HG02885 (cell line): ENCODE measurements at regions not wholly inside any gene's neighbourhood (a gene's known extent, or its start where the extent isn't known, plus 50 kb on each side); places are given as distances from the start of the nearest gene placed in this dataset.
"Not testable (repeated sequence)": the region's sequence is repeated elsewhere in the genome, so short reads cannot be mapped to it uniquely, and the experiment has no call there.

Source experiments
- ATAC-seq: cut with Tn5 transposase; IDR thresholded peaks from one replicate; pipeline ENCODE4 v1.9.1; 2021; ENCODE audit warnings: mild to moderate bottlenecking; ENCODE audit not compliant: unreplicated experiment, poor library complexity

DNA sequence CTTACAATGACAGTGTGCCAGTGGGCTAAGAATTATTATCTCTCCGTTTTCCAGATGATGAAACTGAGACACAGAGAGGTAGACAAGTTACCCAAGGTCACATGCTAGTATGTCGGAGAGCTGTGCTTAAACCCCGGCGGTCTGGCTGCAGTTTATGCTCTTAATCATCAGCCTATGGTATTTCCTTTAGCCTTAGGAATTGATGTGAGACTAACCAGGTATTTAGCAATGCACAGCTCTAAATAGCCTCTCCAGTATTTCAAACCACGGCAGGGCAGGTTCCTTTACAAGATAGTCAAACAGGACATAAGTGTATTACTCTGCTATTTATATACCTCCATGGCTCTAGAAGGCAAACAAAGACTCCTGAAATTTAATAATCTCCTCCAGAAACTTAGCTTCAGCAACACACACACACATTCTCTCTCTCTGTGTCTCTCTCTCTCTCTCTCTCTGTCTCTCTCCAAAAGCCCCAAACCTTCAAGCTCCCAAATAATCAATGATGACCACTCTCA is 142.0 kb upstream of the ZNF217 start:
- no peak for ATAC-seq

DNA sequence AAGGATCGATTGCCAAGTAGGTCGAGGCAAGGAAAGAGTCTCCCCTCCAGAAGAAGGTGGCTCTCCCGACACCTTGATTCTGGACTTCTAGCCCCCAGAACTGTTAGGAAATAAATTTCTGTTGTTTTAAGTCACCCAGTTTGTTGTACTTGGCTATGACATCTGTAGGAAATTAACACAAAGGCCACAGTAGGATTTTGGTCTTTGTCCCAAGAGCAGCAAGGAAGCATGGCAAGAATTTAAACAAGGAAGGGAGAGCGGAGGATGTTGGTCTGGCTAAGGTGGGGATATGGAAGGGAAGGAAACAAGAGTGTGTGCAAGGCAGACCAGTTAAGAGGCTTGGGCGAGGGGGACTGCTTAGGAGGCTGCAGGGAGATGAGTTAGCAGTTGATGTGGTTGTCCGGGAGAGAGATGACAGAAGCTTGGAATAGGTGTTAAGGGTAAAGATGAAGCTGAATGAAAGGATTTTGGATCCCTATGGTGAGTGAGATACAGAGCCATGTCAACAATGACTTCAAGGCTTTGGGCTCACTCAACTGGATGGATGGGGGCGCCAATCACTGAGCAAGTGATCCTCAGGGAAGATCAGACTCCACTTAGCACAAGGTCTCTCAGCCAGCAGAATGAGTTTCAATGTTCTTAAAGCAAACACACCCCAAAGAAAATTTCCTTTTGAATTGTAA is 140.5 kb upstream of the ZNF217 start:
- ATAC-seq = no peak

DNA sequence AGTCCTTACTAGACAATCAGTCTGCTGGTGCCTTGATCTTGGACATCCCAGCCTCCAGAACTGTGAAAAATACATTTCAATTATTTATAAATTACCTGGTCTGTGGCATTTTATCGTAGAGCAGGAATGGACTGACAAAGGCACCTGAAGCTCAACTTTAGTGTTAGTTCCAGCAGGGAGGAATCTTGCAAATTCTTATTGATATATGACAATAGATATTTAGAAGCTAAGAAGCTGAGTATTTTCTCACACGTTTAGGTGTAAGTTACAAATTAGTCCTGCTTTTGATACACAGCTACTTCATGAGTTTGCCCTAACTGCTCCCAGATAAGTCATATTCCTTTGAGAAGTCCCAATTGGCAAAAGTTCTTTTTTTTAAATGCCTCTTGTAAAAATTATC is 138.0 kb upstream of the ZNF217 start:
- no peak for ATAC-seq

DNA sequence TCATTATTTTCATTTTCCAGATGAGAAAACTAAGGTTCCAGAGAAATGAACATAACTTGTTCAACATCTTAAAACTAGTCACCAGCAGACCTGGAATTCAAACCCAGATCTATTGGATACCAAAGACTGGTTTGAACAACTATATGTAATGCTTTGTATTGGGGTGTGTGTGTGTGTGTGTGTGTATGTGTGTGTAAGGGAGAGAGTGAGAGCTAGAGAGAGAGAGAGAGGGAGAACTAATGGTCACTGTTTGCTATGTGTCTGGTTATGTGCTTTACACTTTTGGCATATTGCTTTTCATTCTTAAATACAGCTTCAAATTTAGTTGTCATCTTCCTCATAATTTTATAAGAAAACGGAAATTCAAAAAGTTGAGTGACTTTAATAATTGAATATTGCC is 134.7 kb upstream of the ZNF217 start:
- ATAC-seq = no peak

DNA sequence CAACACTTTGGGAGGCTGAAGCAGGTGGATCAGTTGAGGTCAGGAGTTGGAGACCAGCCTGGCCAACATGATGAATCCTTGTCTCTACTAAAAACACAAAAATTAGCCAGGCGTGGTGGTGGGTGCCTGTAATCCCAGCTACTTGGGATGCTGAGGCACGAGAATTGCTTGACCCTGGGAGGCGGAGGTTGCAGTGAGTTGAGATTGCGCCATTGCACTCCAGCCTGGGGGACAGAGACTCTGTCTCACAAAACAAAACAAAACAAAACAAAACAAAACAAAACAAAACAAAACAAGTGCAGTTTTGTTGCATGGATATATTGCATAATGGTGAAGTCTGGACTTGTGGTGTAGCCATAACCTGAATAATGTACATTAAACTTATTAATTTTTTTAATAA is 133.6 kb upstream of the ZNF217 start:
- not testable (repeated sequence) for ATAC-seq

DNA sequence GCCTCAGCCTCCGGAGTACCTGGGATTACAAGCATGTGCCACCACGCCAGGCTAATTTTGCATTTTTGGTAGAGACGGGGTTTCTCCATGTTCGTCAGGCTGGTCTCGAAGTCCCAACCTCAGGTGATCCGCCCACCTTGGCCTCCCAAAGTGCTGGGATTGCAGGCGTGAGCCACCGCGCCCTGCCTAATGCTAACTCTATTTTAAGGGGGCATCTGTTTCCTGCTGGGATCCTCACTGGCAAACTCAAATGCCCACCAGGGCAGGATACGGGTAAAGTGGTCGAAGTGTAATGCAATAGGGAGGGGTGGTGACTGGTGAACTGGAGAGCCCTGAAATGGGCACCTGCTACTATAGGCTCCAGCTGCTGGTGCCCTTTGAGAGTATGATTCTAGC is 131.9 kb upstream of the ZNF217 start:
- ATAC-seq = no peak

DNA sequence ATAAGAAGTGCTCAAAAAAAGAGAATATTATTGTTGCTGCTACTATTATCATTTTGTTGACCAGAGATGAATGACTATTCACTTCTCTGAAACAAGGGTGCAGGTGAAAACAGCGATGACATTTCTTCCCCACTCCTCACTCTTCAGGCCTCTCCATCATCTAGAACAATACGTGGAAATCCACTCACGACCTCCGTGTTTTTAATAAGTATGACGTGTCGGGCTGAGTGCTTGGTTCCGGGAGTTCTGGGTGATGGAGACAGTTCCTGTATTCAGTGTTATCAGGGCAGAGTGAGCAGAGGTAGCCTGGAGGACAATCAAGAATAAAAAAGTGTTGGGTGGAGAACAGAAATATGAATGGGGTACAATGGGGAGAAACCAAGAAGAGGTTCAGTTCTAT is 130.0 kb upstream of the ZNF217 start:
- ATAC-seq = no peak

DNA sequence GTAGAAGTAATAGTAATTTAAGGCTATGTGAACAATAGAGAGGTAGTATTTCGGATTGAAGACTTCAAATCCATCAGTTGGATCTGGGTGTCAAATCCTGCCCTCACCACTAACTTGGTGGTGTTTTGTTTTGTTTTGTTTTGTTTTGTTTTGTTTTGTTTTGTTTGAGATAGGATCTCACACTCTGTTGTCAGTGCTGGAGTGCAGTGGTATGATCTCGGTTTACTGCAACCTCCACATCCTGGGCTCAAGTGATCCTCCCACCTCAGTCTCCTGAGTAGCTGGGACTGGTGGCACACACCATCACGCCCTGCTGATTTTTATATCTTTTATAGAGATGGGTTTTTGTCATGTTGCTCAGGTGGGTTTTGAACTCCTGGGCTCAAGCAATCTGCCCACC is 129.4 kb upstream of the ZNF217 start:
- no peak for ATAC-seq

DNA sequence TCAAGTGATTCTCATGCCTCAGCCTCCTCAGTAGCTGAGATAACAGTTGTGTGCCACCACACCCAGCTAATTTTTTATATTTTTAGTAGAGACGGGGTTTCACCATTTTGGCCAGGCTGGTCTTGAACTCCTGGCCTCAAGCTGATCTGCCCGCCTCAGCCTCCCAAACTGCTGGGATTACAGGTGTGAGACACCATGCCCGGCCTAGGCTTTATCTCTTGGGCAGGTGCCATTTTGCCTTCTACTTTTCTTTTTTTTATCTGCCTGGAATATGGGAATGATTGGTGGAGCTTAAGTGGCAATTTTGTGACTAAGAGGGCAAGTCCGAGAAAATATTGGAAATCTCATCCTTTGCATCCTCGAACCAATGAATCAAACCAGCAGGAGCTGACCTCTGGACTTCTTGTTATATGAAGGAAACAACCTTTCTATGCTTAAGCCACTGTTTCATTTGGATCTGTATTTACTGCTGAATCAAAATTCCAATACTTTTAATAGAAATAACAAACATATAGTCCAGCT is 128.9 kb upstream of the ZNF217 start:
- ATAC-seq = no peak

DNA sequence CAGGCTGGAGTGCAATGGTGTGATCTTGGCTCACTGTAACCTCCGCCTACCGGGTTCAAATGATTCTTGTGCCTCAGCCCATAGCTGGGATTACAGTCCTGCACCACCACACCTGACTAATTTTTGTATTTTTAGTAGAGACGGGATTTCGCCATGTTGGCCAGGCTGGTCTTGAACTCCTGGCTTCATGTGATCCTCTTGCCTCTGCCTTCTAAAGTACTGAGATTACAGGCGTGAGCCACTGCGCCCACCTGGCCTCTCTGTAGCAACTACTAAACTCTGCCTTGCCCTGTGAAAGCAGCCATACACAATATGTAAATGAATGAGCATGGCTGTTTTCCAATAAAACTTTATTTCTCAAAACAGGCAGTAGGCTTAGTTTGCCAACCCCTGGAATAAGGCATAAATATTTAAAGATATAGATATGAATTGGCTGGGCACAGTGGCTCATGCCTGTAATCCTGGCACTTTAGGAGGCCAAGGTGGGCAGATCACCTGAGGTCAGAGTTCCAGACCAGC is 127.9 kb upstream of the ZNF217 start:
- ATAC-seq = peak; percentile 11

DNA sequence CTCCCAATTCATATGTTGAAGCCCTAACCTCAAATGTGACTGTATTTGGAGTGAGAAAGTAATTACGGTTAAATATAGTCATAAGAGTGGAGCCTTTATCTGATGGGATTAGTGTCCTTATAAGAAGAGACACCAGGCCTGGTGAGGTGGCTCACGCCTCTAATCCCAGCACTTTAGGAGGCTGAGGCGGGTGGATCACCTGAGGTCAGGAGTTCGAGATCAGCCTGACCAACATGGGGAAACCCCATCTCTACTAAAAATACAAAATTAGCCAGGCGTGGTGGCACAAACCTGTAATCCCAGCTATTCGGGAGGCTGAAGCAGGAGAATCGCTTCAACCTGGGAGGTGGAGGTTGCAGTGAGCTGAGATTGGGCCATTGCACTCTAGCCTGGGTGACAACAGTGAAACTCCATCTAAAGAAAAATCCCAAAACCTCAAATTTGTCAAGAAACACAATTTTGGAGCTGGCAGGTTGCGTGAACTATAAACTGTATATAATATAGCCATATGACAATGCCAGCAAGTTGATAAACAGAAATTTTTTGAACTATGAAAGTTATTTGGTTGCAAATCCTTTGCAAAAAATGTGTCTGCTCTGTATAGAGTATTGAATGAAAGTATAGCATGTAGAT is 125.6 kb upstream of the ZNF217 start:
- ATAC-seq = not testable (repeated sequence)

DNA sequence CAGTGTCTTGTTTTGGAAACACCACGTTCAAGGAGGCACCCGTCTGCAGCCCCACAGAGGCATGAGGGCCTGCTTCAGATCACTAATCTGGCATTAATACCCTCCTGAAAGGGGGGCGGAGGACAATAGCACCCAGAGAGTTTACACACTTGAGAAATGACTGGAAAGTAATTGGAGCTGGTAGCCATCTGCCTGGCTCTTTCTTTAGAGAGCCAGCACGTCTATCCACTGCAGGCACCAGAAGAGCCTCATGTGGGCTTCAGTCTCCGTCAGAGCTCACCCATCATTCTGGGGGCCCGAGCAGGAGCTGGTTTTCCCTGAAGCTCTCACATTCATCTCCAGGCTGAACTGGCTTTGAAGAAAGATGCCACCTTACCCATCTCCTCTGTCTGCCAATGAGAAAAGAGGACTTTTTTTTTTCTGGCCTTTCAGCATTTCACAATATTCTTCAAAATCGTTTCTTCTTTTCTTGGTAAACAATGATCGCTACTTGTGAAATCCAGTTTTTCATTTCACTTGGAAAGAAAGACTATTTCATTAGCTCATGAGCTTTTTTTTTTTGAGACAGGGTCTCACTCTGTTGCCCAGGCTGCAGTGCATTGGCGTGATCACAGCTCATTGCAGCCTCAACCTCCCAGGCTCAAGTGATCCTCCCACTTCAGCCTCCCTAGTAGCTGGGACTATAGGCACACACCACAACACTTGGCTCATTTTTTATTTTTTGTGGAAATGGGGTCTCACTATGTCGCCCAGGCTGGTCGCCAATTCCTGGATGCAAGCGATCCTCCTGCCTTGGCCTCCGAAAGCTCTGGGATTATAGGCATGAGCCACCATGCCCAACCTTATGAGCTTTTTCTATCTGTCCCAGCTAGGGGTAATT is 124.7 kb upstream of the ZNF217 start:
- ATAC-seq = no peak

DNA sequence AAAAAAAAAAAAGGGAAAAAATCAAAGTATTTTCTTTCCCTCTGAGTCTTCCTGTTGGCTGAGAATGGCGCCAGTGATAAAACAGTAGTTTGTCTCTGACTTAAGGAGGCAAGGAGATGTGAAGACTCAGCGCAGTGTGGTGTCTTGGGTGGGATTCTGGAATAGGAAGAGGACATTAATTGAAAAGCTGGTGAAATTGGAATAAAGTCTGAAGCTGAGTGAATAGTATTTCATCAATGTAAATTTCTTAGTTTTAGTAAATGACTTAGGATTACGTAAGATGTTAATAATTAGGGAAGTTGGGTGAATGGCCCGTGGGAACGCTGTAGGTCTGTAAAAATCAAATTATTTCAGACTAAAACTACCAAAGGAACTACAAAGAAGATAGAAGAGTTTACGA is 122.8 kb upstream of the ZNF217 start:
- ATAC-seq = no peak

DNA sequence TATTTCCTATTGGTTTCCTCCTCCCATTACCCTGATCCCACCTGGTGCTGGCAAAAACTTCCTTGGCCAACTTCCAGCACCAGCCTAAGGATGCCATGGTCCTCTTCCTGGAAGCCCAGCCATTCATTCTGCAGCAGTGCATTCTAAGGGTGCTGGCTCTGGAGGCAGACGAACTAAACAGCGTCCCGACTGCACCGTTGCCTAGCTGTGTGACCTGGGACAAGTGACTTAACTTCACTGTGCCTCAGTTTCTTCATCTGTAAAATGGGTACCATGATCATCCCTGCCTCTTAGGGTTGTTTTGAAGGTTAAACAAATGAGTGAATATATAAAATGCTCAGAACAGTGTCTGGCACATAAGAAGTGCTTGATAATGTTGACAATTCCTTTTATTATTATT is 120.9 kb upstream of the ZNF217 start:
- ATAC-seq = no peak

DNA sequence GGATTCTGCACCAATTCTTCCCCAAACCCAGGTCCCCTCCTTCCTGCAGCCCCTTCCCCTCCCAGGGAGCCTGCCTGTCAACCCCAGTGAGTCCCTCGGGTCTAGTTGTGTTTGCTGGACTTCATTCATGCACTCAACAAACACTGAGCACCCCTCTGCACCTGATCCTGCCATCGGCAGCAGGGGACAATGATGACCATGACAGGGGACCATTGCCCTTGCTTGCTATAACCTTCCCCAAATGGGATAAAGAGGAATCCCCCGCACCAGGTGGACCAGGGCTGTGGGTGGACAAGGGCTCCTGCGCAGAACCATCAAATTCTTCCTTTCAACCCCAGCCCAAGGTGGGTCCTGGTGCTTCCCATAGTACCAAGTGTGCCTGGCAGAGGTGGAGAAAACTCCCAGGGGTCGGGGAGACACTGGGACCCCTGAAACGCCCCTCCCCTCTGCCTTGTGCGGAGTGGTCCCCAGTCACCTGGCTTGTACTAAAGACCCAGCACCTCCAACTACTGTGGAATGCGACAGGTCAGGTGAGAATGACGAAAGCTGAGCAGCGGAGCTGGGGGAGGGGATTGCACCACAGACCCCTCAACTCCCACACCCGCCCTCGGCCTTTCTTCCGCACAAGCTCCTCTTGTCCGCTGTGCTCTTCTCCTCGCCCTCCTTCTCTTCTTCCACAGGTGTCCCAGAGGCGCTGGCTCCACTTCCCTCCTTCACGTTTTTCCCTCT is 119.9 kb upstream of the ZNF217 start:
- no peak for ATAC-seq

DNA sequence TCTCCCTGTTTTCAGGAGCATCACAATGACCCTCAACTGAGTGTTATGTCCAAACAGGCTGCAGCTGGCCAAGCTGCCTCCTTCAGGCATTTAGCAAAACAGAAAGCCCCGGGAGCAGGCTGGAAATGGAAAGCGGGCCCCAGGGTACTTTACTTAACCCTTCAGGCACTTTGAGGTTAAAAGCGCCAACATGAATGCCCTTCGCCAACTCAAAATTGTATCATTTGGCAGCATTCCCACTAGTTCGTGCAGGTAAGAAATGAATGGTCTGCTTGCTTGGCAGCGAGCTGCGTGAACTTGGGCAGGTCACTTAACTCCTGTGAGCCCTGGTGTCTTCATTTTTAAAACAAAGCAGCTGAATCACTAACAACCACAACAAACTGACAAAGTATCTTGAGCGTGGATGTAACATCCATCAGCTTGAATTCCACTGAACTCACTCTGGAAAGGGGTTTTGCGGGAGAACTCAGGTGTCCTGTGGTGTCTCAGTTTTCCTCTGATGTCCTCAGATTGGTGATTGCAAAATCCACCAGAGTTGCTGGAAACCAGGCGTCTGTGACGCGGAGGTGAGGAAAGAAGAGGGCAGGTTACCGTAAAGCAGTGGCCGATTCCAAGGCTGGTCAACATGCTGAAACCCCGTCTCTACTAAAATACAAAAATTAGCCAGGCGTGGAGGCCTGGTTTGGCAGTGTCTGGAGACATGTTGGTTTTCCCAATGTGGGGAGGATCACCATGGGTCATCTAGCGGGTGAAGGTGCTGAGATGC is 118.8 kb upstream of the ZNF217 start:
- ATAC-seq = no peak

DNA sequence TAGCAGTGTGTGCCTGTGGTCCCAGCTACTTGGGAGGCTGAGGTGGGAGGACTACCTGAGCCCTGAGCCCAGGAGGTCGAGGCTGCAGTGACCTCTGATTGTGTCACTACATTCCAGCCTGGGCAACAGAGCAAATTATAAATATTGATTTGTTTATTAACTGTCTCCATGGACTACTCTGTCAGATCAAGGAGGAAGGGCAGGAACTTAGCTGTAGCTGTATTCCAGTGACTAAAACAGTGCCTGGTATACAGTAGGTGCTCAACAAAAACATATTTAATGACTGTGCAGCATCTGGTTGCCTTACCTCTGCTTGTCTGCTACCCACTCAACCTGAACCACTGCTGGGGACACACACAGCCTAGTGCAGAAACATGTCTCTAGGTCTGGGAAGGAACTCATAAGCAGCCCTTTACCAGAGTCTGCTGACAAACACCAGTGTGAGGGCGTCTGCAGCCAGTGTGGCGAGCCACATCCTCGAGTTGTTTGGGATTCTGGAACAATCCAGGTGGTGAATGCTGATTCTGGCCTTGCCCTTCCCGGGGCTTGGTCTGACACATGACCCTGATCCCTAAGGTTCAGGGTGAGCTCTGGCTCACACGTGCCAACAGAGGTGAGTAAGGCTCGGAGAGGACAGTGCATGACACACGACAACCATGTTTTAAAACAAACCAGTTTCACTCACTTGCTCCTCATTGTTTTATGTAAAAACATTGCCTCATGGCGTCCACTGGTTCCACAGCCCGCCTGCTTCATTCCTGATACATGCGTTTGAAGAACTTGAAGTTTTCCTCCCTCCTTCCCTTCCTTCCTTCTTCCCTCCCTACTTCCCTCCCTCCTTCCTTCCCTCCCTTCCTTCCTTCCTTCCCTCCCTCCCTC is 117.9 kb upstream of the ZNF217 start:
- ATAC-seq = no peak
